ENCODE measurements at regions not wholly inside any gene's neighbourhood (a gene's known extent, or its start where the extent isn't known, plus 50 kb on each side); places are given as distances from the start of the nearest gene placed in this dataset.
"Not testable (repeated sequence)": the region's sequence is repeated elsewhere in the genome, so short reads cannot be mapped to it uniquely, and the experiment has no call there.

DNA sequence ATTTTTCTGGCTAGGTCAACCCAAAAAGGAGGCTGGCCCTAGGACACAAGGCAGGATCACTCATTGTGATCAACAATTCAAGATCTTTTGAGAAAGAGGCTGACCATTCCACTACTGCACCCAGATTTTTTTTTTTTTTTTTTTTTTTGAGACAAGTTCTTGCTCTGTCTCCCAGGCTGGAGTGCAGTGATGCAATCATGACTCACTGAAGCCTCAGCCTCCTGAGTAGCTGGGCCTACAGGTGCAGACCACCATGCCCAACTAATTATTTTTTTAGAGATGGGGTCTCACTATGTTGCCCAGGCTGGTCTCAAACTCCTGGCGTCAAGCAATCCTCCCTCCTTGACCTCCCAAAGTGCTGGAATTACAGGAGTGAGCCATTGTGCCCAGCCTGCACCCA lies 265.4 kb downstream of the SOX9 start:
- TF ChIP-seq, protein P1, sequence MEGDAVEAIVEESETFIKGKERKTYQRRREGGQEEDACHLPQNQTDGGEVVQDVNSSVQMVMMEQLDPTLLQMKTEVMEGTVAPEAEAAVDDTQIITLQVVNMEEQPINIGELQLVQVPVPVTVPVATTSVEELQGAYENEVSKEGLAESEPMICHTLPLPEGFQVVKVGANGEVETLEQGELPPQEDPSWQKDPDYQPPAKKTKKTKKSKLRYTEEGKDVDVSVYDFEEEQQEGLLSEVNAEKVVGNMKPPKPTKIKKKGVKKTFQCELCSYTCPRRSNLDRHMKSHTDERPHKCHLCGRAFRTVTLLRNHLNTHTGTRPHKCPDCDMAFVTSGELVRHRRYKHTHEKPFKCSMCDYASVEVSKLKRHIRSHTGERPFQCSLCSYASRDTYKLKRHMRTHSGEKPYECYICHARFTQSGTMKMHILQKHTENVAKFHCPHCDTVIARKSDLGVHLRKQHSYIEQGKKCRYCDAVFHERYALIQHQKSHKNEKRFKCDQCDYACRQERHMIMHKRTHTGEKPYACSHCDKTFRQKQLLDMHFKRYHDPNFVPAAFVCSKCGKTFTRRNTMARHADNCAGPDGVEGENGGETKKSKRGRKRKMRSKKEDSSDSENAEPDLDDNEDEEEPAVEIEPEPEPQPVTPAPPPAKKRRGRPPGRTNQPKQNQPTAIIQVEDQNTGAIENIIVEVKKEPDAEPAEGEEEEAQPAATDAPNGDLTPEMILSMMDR (IDR thresholded peaks at IDR 0.05): not testable (repeated sequence)
- TF ChIP-seq POLR2A (IDR thresholded peaks at IDR 0.05; ENCODE audit: low read length): not testable (repeated sequence)
